ENCODE measurements at regions not wholly inside any gene's neighbourhood (a gene's known extent, or its start where the extent isn't known, plus 50 kb on each side); places are given as distances from the start of the nearest gene placed in this dataset.

DNA sequence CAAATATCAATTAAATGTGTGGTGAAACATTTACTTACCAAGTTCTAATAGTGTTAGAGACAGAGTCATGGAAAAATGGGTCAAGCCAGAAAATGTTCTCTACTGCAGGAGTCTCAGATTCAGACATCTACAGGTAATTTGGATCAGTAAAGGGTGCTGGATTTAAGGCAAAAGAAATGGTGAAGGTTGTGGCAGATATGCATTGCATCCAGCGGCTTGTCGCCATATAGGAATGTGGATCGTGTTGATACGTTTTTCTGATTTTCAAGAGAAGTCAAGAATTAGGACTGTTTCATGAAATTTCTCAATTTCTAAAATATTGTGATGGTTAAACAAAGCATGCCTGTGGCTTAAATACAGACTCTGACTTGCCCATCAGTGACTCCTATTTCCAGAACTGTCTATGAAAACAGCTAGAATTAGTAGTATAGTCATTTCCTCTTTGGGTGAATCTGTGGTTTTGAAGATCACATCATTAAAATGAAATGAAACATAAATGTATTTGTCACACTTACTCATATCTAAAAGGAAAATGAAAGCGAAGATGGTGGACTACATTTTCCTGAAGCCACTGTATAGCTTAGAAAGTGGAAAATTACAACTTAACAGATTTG is 110.1 kb upstream of the VEGFC start:
- no peak for DNase-seq

- no peak for DNase-seq
These were observed 114.0 kb upstream of the VEGFC start for GRCh38 chr4:176906709-176907108.

GRCh38 chr4:176910646-176911045 is 117.9 kb upstream of the VEGFC start:
- DNase-seq, result no peak

GRCh38 chr4:176919631-176920030 is 126.9 kb upstream of the VEGFC start:
- DNase-seq, result no peak

- DNase-seq, result no peak
These were observed 128.0 kb upstream of the VEGFC start for GRCh38 chr4:176920694-176921093.

DNA sequence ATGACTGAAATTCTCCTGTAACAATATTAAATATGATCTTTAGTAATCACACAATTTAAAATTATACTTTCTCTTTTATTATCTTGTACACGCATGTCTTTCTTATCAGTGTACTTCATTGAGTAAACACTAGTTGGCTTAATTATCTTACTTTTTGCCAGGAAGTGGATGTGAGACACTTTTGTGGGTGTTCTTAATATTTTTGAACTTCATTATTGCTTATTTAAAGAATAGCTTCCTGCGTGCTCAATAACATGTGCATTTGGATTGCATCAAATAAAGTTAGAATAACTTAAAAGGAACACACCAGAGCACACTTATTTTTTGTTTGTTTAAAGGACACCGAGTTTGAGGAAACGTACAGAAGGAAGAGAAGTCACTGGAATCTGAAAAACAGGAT is 128.5 kb upstream of the VEGFC start:
- DNase-seq, result no peak

DNA sequence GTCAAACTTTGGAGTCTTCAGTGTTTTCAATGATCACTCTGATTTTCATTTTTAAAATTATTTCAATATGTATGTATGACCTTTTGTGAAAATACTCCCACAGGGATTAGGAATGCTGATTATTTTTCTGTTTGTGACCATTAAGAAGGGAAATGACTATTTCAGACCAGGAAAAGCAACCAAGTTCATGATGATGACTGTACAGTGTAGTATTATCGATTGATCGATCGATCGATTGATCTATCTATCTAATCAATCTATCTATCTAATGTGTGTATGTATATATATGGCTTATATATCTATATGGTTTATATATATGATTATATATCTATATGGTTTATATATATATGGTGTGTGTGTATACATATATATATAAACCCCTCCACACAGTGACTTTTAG is 131.5 kb upstream of the VEGFC start:
- no peak for DNase-seq

DNA sequence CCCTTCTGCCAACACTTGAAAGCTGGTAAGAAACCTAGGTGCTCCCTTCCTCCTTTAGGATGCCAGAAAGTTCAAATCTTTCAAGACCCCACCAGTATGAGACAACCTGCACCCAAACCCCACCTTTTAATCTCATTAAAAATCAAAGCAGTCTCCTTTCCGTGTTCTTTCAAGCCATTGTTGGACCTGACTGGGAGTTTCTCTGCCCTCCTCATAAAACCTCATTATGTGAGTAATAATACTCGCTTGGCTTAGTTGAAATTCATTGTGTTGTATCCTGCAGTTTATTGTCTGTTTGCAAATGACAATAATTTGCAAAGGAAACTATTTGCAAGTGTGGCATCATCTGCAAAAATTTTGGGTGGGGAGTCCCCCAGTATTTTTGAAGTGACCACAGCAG is 133.2 kb upstream of the VEGFC start:
- no peak for DNase-seq

DNA sequence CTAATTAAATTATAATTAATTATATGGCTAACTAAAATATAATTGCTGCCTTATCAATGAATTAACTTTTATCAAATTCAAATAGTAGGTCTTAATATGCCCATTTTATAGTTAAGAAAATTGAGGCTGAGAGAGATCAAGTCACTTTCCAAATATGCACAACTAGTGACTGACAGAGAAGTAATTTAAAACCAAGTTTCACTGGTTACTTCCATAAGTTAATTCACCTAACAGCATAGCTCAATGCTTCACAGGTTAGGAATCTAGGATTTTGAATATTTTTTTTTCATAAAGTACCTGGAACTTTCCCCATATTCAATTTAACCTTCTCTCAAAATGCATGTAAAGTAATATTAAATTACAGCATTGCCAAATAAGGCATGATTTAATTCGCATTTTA is 134.4 kb upstream of the VEGFC start:
- no peak for DNase-seq

DNA sequence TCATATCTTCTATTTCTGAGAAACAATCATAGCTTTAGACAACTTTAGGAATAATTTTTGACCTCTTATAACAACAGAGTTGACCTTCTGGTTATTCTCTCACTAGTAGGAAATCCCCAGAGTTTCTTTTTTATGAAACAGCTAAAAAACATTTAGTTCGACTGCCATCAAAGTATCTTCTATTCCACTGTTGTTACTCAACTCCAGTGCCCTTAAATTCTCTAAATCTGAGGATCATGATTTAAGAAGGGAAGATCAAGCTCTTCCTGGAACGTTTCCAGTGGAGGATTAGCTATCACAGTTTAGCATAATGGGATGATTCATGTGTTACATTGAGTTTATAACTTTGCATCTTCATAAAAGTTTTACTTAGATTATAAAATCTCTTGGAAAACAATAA is 134.9 kb upstream of the VEGFC start:
- DNase-seq, result no peak

- DNase-seq, result no peak
These were observed 146.7 kb upstream of the VEGFC start for GRCh38 chr4:176939445-176939844.

GRCh38 chr4:176945334-176945733 is 152.6 kb upstream of the VEGFC start:
- no peak for DNase-seq

- no peak for DNase-seq
These were observed 156.3 kb upstream of the VEGFC start for GRCh38 chr4:176949029-176949428.

GRCh38 chr4:176953021-176953420 is 160.3 kb upstream of the VEGFC start:
- no peak for DNase-seq

- DNase-seq, result no peak
These were observed 164.8 kb upstream of the VEGFC start for GRCh38 chr4:176957353-176958118.

DNA sequence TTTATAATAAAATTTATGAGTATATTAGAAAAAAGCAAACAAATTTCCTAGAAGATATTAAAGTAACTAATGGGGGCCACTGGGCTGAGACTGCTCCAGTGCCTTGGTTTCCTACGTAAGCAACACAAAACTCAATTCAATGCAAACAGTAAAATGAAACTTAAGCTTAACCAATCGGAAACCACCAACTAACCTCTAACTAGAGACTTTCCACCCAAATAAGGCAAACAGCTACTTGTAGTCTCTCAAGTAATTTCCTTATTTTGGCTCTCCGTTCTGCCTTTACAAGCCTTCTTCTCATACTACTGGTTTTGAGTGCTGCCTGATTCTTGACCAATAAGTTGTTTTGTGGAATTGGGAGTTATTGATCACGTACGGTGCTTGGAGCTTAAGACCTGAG is 167.3 kb upstream of the VEGFC start:
- DNase-seq, result no peak

DNA sequence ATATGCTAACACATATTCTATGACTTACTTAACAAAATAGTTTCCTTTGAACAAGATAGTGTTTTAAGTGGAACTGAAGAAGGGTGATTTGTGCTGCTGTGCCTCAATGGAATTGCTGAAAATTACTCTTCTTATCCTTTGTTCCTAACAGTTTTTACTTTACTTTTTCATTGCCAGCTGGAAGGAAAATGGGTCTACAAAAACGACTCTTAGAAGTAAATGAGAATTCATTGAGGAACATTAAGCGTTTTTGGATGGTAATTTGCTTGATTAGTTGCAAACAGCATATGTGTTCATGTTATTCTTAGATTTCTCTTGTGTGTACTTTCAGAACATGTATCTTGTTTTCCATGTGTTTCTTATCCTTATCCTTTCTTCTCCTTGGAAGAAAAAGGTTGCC is 170.4 kb upstream of the VEGFC start:
- DNase-seq, result no peak

DNA sequence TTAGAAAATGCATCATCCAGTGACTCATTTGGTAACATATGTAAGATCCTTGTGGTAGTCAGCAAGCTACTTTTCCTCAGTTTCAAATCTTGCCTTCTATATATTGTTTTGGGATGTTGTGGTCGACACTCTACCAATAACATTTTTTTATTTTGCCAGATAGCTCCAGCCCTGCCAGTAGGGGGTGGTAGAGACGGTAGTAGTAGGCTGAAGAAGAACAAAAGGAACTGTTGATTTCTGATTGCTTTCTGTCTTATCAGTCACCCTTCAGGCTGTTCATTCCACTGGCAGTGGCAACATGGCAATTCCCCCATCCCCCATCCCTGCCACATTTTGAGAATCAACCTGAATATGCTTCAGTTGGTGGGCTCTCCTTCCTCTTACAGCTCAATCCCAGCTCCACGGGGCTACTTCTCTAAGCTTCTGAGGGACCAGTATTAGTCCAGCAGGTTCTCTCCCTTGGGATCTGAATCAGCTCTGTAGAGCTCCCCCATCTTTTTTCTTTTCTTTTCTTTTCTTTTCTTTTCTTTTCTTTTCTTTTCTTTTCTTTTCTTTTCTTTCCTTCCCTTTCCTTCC is 171.5 kb upstream of the VEGFC start:
- DNase-seq, result no peak

GRCh38 chr4:176967586-176967985 is 174.9 kb upstream of the VEGFC start:
- DNase-seq, result no peak

DNA sequence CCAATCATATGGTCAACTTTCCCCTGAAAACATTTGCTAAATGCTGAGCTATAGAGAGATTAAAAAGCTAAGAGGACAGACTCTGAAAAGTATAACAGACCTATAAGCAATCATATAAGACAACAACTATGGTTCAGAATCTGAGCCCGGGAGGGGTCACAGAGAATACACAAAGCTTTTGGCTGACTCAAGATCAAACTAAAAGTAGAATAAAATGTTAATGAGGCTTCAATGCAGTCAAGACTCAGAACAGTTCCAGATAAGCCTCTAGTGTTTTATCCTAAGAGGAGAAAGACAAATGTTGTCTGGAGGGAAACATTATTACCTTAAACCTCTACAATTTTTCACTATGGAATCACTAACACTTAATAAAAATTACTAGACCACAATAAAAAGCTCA is 175.4 kb upstream of the VEGFC start:
- DNase-seq, result no peak

DNA sequence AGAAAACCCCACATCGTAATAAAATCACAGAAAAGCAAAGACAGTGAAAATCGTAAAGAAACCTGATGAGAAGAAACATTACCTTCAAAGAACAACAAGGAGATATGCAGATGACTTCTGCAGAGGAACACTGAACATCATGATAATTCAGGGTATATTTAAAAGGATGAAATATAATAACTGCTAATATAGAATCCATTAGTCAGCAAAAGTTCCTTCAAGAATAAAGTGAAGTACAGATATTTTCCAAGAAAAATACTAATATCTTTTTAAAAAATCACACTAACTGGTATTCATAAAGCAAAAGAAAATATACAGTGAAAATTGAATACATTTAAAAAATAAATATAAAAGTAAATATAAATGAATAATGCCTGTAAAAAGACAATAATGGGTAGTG is 176.3 kb upstream of the VEGFC start:
- no peak for DNase-seq

DNA sequence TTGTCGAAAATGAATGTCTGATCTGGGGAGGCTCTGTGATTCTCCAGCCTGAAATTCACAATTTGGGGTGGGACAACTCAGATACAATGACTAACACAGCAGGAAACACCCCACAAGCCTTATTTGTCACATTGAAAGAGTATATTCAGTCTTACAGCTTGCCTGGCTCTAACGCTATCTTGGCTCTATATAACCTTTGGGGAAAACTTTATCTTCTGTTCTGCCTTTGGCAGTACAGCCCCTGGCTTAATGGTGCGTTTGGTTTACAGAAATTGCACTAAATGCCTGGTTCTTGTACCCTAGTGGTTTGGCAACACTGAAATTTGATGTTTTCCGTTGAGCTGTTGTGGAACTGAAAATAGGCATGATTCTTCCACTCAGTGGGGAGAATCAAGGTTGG is 178.1 kb upstream of the VEGFC start:
- peak; percentile 22 for DNase-seq

DNA sequence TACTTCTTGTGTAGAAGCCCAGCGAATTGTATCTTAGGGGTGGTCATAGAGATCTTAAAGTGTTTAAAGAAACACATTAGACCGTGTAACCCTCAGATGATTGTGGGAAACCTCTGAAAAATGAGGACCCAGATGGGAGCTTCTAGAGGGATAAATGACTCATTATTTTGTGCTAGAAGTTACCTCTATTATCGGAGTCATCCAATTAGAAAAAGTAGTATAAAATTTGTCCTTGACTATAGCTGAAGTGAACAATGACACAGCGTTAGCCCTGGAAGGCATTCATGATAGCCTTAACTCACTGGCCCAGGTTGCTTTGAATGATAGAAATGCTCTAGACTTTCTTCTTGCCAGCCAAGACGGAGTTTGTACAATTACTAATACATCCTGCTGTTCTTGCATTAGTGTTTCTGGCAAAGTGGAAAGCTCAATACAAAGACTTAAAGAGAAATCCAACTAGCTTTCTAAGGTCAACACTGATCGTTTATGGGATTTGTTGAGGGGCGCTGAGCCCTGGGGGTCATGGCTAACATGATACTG is 178.9 kb upstream of the VEGFC start:
- no peak for DNase-seq

- DNase-seq, result no peak
These were observed 186.7 kb upstream of the VEGFC start for GRCh38 chr4:176979416-176979815.

All from right hindlimb (tissue), 1 donor.